ENCODE measurements at regions not wholly inside any gene's neighbourhood (a gene's known extent, or its start where the extent isn't known, plus 50 kb on each side); places are given as distances from the start of the nearest gene placed in this dataset.

DNA sequence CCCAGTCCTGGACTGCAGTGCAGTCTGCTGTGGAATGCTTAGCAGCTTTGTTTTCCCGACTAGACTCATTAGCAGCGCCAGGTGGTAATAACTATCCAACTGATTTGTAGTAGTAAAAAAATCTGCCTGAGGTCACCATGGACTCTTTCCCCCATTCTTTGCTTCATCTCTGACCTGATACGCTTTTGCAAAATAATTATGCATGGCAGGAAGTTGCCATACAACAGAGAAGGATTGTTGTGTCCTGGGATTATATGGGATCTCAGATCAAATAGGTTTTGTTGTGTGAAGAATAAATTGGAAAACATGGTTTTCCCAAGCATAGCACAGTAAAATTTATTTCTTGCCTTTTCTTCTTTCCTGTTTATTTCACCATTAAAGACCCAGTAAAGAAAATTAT is 72.4 kb upstream of the ATP5MC3 start:
- TF ChIP-seq, protein P1, sequence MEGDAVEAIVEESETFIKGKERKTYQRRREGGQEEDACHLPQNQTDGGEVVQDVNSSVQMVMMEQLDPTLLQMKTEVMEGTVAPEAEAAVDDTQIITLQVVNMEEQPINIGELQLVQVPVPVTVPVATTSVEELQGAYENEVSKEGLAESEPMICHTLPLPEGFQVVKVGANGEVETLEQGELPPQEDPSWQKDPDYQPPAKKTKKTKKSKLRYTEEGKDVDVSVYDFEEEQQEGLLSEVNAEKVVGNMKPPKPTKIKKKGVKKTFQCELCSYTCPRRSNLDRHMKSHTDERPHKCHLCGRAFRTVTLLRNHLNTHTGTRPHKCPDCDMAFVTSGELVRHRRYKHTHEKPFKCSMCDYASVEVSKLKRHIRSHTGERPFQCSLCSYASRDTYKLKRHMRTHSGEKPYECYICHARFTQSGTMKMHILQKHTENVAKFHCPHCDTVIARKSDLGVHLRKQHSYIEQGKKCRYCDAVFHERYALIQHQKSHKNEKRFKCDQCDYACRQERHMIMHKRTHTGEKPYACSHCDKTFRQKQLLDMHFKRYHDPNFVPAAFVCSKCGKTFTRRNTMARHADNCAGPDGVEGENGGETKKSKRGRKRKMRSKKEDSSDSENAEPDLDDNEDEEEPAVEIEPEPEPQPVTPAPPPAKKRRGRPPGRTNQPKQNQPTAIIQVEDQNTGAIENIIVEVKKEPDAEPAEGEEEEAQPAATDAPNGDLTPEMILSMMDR (IDR thresholded peaks at IDR 0.05) = no peak
- no peak for TF ChIP-seq POLR2A (IDR thresholded peaks at IDR 0.05)

Data from uterus (tissue), 2 donors.